ENCODE measurements at regions not wholly inside any gene's neighbourhood (a gene's known extent, or its start where the extent isn't known, plus 50 kb on each side); places are given as distances from the start of the nearest gene placed in this dataset.

GRCh38 chr20:48476854-48477253 is 350.9 kb downstream of the PREX1 start:
- ATAC-seq = no peak
- peaks cover 8% of the 10 kb centered on the region for H3K9me3 Mint-ChIP-seq
- no peak overlapping the region for H3K27ac Mint-ChIP-seq
- no peak for TF ChIP-seq AFF4 (CRISPR knock-in tag; IDR thresholded peaks at IDR 0.05; ENCODE audit: borderline replicate concordance)
- TF ChIP-seq NFATC4 (CRISPR knock-in tag; IDR thresholded peaks at IDR 0.05) = no peak
- no peak for TF ChIP-seq MXD4 (CRISPR knock-in tag; IDR thresholded peaks at IDR 0.05; ENCODE audit: borderline replicate concordance)
- no peak for TF ChIP-seq ZSCAN18 (CRISPR knock-in tag; IDR thresholded peaks at IDR 0.05)
- TF ChIP-seq NR3C1 (CRISPR knock-in tag; conservative IDR thresholded peaks at IDR 0.05; ENCODE audit: low read depth) = no peak
- no peak for TF ChIP-seq MLX (CRISPR knock-in tag; IDR thresholded peaks at IDR 0.05)
- TF ChIP-seq ARID4B (CRISPR knock-in tag; IDR thresholded peaks at IDR 0.05; ENCODE audit: borderline replicate concordance) = no peak
- no peak for TF ChIP-seq NFYB (CRISPR knock-in tag; conservative IDR thresholded peaks at IDR 0.05; ENCODE audit: low read depth)
- TF ChIP-seq ETV6 (CRISPR knock-in tag; IDR thresholded peaks at IDR 0.05) = no peak
- TF ChIP-seq RELA (CRISPR knock-in tag; IDR thresholded peaks at IDR 0.05; ENCODE audit: borderline replicate concordance) = no peak
- TF ChIP-seq NR1H2 (CRISPR knock-in tag; IDR thresholded peaks at IDR 0.05) = no peak
- TF ChIP-seq TCF7 (CRISPR knock-in tag; IDR thresholded peaks at IDR 0.05; ENCODE audit: low read depth) = no peak
- TF ChIP-seq E2F4 (CRISPR knock-in tag; IDR thresholded peaks at IDR 0.05; ENCODE audit: borderline replicate concordance, low read depth) = no peak
- no peak for TF ChIP-seq PREB (CRISPR knock-in tag; IDR thresholded peaks at IDR 0.05; ENCODE audit: borderline replicate concordance)
- no peak for TF ChIP-seq ATF2 (CRISPR knock-in tag; IDR thresholded peaks at IDR 0.05; ENCODE audit: borderline replicate concordance, low read depth)
- no peak for DNase-seq (ENCODE audit: low spot score)
- POLR2A ChIA-PET = no interaction called here
- H3K4me1 Mint-ChIP-seq = peaks cover 25% of the 10 kb centered on the region
- CTCF ChIA-PET = interaction anchor here (3.7 kb wide), 1 partner anchor 144 kb away, joined by 18 read pairs; no protein-coding TSS in a partner anchor
- no peak overlapping the region for H3K4me3 Mint-ChIP-seq
- H3K36me3 Mint-ChIP-seq = peaks cover 11% of the 10 kb centered on the region; the same call in 1 of the 2 replicates
- peaks cover 5% of the 10 kb centered on the region for H3K27me3 Mint-ChIP-seq (ENCODE audit: low read depth)
